NCI-H524 (cell line): ENCODE measurements at regions not wholly inside any gene's neighbourhood (a gene's known extent, or its start where the extent isn't known, plus 50 kb on each side); places are given as distances from the start of the nearest gene placed in this dataset.
A peak's percentile ranks its signal among the peaks of the same experiment; 100 is the strongest.
"Not testable (repeated sequence)": the region's sequence is repeated elsewhere in the genome, so short reads cannot be mapped to it uniquely, and the experiment has no call there.

Source experiments
- DNase-seq, 2 experiments: peaks; one replicate each; lab custom pipeline; 2025; lab: John Stamatoyannopoulos, UW

DNA sequence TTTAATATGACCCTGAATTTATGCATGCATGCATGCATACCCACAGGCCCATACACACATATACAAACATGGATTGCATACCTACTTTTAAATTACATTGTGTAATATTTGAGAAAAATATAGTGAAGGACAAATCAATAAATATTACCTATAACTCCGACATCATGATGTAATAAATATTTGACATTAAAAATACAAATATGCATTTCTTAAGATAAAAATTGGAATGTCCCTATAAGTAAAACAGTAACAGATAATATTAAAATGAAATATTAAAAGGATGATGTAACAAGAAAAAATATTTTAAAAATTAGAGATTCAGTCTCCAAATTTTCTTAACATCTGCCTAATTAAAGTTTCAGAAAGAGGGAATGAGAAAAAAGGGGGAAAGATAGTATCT is 433.0 kb downstream of the MDFIC start:
- DNase-seq, result no peak

DNA sequence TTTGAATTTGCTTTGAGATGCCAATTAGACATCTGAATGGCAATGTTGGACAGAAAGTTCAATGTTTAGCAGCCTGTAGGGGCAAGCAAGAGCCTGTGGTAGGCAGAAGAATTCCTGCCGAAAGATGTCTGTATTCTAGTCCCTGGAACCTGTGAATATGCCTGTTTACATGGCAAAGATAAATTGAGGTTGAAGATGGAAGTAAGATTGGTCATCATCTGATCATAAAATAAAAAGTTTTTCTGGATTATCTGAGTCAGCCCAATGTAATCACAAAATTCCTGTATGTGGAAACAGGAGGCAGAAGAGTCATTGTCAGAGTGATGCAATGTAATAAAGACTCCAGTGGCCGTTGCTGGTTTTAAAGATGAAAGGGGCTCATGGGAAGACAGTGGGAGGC is 430.5 kb downstream of the MDFIC start:
- DNase-seq, result no peak

DNA sequence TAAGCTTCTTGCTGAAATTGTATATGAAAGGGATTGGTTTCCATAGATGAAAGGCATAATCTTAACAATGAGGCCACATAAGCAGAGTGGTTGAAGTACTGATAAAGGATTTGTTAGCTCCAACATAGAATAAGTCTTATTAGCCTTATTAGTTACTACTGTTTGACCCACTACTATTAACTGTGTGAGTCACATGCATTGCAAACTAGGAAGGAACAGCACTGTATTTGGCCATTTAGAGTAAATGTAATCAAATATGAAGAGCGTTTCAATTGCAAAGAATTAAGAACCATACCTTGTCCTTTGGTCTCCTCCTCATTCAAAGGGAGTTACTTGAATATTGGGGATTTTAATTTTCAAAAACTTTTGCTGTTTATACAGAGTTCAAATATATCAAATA is 428.9 kb downstream of the MDFIC start:
- no peak for DNase-seq

DNA sequence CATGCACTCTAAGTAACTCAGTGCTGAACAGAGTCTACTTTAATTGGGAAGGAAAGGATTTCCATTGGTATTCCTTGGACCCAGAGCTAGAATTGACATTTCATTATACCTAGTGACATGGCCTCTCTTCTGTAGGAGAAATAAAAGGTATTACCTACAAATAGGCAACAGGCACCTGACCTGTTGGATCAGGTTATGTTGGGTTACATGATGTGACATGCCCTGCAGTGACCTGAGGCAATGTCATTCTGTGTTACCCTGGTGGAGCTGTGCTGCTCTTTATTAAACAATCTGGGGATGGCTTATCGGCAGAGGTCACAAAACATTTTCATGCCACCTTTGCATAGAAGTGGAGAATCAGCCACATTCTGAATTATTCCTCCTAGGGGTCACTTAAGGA is 427.7 kb downstream of the MDFIC start:
- no peak for DNase-seq

DNA sequence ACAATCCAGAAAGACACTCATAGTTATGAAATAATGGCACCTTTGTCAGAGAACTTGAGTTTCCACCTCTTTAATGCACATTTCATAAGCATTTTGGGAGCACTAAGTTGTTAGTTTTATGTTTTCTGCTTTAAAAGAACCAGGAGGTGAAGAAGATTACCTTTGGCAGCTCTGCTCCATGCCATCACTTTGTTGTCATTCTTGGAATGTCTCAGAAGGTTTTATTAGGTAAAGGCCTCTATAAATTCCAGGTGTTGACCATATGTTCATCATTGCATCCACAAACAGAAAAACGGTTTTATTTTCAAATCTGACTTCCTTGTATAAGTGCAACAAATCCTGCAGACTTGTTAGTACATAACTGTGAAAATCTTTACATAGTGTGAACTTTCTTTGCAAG is 424.8 kb downstream of the MDFIC start:
- DNase-seq, result no peak

DNA sequence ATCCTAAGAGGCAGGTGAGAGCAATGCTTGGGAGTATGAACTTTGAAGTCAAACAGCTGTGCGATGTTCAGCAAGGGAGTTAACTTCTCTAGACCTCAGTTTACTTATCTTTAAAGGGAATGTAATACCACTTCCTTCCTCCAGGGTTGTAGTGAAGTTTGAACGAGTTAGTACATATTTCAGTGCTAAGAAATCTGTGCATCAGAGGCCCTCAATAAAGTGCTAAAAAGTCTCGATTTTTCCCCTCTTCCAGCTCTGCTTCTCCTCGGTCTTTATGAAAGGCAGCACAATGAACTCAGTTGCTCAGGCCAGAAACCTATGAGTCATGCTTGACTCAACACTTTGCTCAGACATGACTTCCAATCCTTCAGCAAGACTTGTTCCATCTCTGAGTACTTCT is 418.9 kb downstream of the MDFIC start:
- DNase-seq, result no peak

DNA sequence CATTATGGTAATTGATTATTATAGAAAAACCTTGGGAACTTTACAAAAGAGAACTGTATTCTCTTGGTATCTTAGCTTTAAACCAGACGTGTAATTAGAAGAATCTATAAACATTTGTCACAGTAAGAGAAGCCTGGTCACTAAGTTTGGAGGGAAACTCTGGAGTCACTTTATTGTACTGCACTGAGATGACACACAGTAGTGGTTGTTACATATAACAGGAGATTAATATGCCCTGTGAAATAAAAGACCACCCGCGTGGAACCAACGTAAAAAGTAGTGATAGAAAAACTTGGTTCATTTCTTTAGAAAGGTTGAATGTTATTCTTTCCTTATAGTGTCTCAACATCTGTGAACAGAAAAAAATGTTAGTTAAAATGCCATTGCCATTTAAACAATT is 416.1 kb downstream of the MDFIC start:
- DNase-seq, result no peak

DNA sequence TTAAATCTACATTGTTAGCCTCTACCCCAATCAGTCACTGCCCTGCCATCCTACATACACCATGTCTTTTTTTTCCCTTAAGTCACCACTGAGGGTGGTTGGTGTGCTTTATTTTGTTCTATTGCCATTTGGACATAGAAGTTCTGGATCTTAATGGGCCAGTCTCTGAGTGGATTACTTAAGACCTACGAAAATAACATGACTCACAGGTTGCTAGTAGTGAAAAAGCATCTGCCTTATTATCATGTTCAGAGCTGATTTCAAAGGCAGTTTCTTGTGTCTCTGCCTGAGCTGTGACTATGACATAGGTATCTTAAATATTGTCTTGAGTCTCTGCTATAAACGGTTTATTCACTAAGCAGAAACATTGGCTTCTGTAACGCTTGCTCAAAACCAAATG is 410.8 kb downstream of the MDFIC start:
- no peak for DNase-seq

DNA sequence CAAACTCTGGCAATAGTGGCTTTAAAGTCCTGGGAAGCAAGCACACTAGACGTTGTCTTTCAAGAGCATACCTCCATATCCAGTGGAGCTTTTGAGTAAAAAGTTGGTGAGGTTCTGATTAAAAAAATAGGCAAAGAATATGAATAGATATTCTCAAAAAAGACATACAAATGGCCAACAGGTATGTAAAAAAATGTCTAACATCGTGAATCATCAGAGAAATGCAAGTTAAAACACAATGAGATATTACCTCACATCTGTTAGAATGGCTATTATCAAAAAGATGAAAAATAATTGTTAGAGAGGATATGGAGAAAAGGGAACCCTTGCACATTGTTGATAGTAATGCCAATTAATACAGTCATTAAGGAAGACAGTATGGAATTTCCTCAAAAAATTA is 407.1 kb downstream of the MDFIC start:
- DNase-seq, result no peak

DNA sequence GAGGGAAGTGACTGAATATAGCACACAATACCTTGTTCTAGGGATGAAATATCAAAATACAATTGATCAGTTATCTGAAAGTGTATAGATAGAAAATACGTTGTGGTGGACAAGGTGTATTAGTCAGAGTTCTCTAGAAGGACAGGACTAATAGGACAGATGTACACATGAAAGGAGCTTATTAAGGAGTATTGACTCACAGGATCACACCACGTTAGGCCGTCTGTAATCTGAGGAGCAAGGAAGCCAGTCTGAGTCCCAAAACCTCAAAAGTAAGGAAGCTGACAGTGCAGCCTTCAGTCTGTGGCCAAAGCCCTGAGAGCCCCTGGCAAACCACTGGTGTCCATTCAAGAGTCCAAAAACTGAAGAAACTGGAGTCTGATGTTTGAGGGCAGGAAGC is 406.1 kb downstream of the MDFIC start:
- no peak for DNase-seq

DNA sequence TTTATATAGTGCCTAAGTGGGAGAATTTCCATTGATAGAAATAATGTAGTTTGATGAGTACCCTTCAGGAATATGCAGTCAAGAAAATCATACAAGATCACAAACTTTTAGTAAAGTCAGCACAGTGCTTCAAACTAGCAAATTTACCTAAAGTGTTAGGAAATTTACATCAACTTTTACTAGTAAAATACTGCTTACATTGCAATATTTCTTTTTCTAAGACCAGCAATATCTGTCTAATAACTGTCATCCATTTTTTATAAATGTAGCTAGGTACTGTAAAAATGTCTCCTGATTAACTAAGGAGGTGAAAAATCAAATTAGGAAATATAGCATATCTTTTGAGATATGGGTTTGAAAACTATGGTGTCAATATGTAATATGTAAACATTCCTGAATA is 405.4 kb downstream of the MDFIC start:
- no peak for DNase-seq

DNA sequence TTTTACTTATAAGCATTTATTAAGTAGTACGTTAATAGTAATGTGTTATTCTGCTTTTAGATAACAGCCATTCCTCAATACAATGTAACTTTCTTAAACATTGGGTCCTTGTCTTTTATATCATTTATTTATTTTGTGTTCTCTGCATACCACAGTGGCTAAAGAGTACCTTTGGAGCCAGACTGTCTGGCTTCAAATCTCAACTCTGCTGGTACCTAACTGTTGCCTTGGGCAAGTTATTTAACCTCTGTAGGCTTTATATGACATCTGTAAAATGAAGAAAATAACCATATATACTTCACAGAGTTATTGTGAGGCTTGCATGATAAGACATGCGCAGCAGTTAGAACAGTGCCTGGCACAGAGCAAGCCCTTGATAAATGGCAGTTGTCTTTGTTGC is 397.6 kb downstream of the MDFIC start:
- no peak for DNase-seq

DNA sequence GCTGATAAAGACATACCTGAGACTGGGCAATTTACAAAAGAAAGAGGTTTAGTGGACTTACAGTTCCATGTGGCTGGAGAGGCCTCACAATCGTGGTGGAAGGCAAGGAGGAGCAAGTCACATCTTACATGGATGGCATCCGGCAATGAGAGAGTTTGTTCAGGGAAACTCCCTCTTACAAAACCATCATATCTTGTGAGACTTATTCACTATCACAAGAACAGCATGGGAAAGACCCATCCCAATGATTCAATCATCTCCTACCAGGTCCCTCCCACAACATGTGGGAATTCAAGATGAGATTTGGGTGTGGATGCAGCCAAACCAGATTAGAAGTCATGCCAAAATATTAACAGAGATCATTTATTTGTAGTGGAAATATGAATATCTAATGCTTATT is 388.4 kb downstream of the MDFIC start:
- not testable (repeated sequence) for DNase-seq

DNA sequence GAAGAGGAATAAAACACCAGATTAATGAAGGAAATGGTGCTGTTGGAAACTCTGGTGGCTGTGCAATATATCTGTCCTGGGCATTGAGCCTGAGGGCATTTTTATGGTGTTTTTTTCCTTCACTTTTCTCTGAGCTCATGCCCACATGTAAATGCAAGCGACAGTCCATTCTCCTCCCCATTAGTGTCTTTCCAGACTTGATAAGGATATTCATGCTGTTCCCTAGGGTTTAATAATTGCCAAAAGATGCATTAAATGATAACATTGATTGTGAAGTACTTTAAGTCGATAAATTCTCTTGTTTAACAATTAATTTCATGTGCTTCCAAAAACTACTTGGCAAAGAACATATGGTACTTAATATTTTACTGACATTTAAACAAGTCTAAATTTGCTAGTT is 384.7 kb downstream of the MDFIC start:
- DNase-seq, result no peak

DNA sequence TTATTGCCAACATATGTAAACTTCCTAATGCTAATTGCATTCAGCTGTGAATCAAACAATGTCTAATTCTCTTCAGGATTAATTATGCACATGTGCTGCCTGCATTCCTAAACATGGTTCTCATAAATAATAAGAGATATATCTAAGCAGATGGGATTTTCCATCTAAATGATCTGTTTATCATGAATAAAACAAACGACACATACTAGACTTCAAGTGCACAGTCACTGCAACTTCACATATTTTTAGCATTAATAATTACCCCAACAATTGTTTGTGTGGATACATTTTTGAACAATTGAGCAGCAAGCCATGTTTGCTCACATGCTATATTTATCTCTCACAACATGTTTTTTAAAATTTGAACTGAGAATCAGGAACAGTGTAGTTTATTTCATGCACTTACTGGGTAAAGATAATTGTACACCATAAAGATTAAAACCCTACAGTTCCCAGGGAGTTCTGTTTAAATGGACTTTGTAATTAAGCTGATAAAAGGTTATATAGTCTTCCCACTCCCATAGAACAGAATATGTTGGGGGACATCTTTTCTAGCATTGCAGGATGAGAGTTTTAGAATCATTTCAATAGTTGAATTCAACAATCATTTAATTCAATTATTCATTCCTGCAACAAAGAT is 378.5 kb downstream of the MDFIC start:
- DNase-seq, result no peak

DNA sequence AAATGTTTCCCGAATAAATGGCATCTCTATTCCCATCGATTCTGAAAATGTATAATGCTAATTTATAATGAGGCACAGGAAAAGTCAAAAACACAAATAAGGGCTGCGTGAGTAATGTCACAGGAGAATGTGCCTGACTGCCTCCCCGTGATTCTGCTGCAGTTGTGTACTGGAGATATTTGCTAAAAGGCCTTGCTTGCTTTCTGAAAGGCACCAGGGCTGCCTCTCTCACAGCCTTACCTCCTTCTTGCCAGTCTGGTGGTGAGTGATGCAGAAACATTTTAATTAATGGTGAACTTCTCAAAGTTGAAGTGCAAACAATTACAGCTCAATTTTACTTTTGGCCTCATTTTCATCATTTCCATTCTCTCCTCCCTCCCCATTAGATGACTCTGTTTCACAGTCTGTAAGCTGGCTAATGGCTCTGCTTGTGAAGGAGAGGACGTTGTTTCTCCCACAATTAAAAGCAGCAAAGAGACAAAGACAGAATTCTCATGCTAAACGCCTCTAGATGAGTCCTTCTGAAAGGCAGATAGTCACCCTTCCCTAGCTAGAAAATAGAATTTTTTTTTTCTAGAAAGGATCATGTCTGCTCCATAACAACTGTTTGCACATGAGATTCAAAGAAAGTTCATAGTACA is 377.6 kb downstream of the MDFIC start:
- DNase-seq, result no peak

DNA sequence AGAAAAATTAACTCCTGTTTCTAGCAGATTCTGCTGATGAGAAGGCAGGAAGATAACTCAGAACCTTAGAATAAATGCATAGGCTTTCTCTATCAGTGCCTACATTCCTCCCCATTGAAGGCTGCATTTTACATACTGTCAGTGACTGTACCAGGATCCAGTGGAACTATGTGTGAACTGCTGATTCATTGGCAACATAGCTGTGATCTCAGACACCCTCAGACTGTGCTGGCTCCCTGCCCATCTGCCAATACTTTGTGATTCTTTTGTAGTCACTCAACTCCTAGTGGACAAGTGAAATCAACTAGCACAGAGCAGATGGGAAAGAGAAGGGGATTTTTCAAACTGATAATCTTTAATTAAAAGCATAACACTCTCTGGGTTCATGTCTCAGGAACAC is 375.8 kb downstream of the MDFIC start:
- DNase-seq, result peak; percentile 51 to 87

DNA sequence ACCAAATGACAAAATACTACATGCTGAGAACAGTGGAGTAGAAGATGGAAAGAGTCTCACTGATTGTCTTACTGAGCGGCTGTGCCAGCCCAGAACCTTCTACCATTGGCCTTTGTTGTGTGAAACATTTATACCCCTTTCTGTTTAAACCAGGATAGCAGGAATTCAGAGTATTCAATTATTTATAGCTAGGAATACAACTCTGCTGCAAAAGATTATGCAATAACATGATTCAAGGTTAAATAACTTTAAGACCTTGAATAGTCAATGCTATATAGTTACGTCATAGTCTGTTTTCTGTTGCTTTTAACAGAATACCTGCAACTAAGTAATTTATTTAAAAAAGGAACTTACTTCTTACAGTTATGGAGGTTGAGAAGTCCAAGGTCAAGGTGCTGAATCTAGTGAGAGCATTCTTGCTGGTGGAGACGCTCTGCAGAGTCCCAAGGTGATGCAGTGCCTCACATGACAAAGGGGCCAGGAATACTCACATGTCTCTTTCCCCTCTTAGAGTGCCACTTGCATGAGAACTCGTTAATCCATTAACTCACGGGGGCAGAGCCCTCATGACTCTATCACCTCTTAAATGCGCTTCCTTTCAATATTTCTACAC is 371.8 kb downstream of the MDFIC start:
- no peak for DNase-seq

DNA sequence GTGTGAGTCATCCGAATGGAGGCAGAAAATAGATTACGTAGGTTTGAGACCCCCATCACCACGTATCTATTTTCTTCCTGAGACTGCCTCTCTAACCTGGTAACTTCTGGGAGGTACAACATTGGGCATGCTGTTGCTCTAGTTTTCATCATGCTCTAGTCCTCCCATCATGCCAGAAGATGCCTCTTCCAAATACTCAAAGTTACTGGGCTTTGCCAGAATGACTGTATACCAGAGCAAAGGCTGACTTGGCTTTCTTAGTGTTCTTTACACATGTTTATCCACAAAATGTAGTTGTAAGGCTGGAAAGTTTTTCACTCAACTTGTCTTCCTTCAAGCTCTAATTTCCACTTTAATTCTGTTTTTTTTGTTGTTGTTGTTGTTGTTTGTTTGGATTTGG is 370.5 kb downstream of the MDFIC start:
- no peak for DNase-seq

DNA sequence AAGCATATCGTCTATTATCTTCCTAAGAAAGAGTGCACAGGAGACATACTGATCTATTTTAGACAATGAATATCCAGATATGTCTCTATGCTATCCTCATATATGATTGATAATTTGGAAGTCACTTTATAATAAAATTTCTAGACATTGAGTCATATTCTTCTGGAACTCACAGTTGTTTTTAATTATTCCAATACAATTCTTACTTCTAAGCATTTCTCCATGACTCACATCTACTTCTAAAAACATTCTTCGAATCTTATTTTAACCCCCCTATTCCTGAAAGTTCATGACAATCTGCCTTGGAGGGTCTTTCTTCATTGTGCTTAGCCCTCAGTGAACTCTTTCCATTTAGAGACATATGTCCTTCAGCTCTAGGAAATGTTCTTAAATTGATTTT is 368.1 kb downstream of the MDFIC start:
- no peak for DNase-seq

DNA sequence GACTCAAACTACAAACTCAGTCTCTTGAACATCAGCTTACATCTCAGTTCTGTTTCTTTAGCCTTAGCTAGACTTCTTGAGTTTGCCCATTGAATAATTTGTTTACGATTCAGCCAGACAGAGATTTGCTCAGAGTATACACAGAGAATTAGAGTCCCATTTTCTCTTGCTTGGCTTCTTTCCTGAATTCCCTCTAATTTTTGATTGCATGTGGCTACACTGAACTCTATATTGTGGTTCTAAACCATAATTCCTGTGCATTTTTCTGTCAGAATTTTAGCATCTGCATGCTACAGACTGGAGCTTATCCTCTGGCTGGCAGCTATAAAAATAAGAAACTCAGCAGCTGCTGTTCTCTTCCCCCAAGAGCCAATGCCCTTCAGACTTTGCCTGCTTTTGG is 354.9 kb downstream of the MDFIC start:
- DNase-seq, result no peak

DNA sequence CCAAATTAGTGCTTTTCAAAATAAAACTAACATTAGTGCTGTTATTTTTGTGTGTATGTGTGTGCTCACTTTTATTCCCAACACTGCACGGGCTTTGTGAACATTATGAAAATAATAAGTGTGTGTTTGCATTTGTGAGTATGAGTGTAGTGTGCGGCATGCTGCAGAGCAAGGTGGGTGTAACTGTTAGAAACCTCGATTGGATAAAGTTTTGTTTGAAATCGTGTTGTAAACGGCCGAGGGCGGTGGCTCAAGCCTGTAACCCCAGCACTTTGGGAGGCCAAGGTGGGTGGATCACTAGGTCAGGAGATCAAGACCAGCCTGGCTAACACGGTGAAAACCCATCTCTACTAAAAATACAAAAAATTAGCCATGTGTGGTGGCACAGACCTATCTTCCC is 352.0 kb downstream of the MDFIC start:
- not testable (repeated sequence) for DNase-seq

DNA sequence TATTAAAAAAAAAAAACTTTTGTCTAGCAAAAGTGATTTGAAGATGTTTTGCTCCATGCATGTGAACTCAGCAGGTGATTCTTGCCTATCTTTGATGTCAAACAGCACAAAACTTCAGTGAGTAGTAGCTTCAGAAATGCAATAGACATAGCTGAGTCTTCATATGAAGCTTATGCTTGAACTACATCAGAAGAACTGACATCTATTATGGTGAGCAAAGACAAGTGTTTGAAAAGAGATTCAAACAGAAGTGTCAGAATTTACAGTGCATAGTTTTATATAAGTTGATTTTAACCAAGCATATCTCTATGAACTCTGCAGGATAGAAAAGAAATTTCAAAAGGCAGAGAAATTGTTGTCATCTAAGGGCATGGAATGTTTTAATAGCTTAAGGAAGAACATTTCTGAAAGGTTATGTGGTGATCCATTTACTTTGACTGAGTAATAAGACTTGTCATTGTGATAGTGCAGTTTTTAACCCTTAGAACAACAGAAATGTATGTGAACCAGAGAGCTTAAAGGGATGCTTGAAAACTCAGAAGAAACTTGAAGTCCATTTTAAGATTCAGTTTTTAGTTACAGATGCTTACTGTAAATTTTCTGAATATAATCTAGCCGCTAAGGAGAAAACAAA is 351.4 kb downstream of the MDFIC start:
- DNase-seq, result no peak
